BLaER1 treated with 17β-estradiol and CSF1 and Interleukin-3, amounts not matched to agents 10 nM and 100 nM (cell line): ENCODE measurements at regions not wholly inside any gene's neighbourhood (a gene's known extent, or its start where the extent isn't known, plus 50 kb on each side); places are given as distances from the start of the nearest gene placed in this dataset.

Source experiments
- H3K27ac ChIP-seq, 11 experiments: shearing (Covaris generic); formaldehyde crosslinking; 2 replicates each; pipeline ENCODE4 v1.8.1; 2022
- H3K27me3 ChIP-seq, 11 experiments: shearing (Covaris generic); formaldehyde crosslinking; 2 replicates each; pipeline ENCODE4 v1.8.1; 2022
- H3K36me3 ChIP-seq, 11 experiments: shearing (Covaris generic); formaldehyde crosslinking; 2 replicates each; pipeline ENCODE4 v1.8.1; 2022
- H3K4me1 ChIP-seq, 10 experiments: shearing (Covaris generic); formaldehyde crosslinking; 2 replicates each; pipeline ENCODE4 v1.8.1; 2022
- H3K4me2 ChIP-seq, 11 experiments: shearing (Covaris generic); formaldehyde crosslinking; 2 replicates each; pipeline ENCODE4 v1.8.1; 2022
- H3K4me3 ChIP-seq, 10 experiments: shearing (Covaris generic); formaldehyde crosslinking; 2 replicates each; pipeline ENCODE4 v1.8.1; 2022
- H3K9ac ChIP-seq, 11 experiments: shearing (Covaris generic); formaldehyde crosslinking; 2 replicates each; pipeline ENCODE4 v1.8.1; 2022
- H3K9me3 ChIP-seq, 11 experiments: shearing (Covaris generic); formaldehyde crosslinking; replicated peaks in 1 of 11; 2 replicates each; pipeline ENCODE4 v1.8.1; 2022
- H4K20me1 ChIP-seq, 11 experiments: shearing (Covaris generic); formaldehyde crosslinking; 2 replicates each; pipeline ENCODE4 v1.8.1; 2022
- Cebpa-rat ChIP-seq, 11 experiments: shearing (Covaris generic); IDR thresholded peaks; 2 replicates each; pipeline ENCODE4 v1.8.1; 2022

DNA sequence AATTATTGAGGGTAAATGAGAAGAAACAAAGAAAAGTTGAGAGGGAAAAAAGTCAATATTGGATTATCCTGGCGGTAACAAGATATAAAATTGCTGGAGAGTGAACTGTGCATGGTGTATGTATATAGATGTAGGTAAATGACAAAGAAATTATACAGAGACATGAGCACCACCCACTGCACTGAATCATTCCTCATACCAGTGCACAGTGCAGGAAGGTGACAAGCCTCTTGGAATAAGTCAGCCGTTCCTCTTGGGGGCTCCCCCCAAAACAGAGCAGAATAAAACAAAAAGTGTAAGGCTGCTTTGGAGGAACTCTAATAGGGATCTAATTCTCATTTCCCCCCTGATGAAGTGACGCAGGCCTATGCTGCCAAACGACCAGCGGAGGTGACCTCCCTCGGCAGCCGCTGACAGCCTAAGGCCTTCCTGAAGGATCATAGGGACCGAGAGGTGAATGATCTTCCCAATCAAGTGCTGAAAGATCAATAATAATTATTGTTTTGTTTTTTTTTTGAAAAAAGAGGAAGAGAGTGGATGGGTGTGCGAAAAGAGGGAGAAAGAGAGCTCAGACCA lies 245.0 kb downstream of the PSAT1 start:
- H3K4me1 ChIP-seq, result no peaks in the 10 kb centered on the region
- TF ChIP-seq Cebpa-rat (IDR thresholded peaks at IDR 0.05), result no peak
- H3K4me3 ChIP-seq, result no peak overlapping the region
- H4K20me1 ChIP-seq, result no peaks in the 10 kb centered on the region
- H3K4me2 ChIP-seq, result no peak overlapping the region
- H3K27me3 ChIP-seq, result no peaks in the 10 kb centered on the region
- no peak overlapping the region for H3K27ac ChIP-seq
- no peaks in the 10 kb centered on the region for H3K36me3 ChIP-seq
- H3K9me3 ChIP-seq, result no peaks in the 10 kb centered on the region; a peak in 2 of 22 replicates
- no peak overlapping the region for H3K9ac ChIP-seq

DNA sequence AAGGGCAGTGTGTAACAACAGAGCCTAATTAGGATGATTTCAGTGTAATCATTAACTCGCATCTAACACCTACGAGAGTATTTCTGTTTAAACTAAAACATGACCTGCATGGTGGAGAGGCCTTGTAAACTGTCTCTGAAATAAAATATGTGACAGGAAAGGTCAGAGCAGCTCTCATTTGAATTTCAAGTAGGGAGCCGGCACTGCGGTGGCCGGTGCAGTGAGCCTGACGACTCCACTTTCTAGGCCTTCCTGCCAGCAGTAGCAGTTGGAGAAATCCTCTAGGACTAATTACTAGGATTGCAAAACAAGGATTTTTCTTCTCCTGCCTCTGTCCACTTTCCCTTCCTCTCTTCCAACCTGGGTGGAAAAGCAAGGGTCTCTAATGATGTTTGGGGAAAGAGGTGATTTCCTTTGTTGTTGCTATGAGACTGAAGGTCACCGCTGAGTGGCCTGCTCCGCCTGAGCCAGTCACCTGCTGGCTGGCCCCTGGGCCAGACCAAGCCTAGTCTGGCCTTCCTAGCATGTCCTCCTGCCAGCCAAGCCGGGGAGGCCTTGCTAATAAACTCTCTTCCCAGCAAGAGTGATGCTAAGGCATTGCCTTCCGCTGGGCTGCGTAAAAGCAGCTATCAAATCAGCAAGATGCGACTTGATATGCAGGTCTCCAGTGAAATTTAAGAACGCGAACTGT lies 245.7 kb downstream of the PSAT1 start:
- Histone ChIP-seq H3K27me3 (no peaks in the 10 kb centered on the region), H3K4me3 (no peak overlapping the region), H3K27ac (no peak overlapping the region), H3K4me2 (no peak overlapping the region), H3K36me3 (no peaks in the 10 kb centered on the region), H3K9ac (no peak overlapping the region), H3K9me3 (no peaks in the 10 kb centered on the region; a peak in 2 of 22 replicates), H3K4me1 (no peaks in the 10 kb centered on the region), H4K20me1 (no peaks in the 10 kb centered on the region)
- TF ChIP-seq Cebpa-rat (IDR thresholded peaks at IDR 0.05), result no peak

DNA sequence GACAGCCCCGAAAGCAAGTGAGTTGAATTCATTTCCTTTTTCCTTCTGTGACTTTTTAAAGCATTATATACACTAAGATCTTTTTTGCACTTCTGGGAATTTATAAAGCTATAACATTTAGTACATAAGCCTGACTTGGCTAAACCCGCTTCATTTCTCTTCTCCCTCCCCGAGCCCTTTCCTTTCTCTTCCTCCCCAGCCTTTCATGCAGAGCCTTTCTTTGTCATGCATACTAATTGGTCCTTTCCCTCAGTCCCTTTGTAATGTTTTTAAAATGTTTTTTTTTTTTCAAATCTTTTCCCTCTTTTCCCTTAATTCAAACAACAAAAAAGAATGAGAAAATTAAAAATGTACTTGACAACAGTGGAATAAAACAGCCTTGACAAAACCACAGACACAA lies 246.4 kb downstream of the PSAT1 start:
- Histone ChIP-seq H3K27me3 (no peaks in the 10 kb centered on the region), H3K9me3 (no peaks in the 10 kb centered on the region; a peak in 2 of 22 replicates), H3K4me2 (no peak overlapping the region), H3K4me1 (no peaks in the 10 kb centered on the region), H4K20me1 (no peaks in the 10 kb centered on the region), H3K27ac (no peak overlapping the region), H3K4me3 (no peak overlapping the region), H3K9ac (no peak overlapping the region), H3K36me3 (no peaks in the 10 kb centered on the region)
- no peak for TF ChIP-seq Cebpa-rat (IDR thresholded peaks at IDR 0.05)

DNA sequence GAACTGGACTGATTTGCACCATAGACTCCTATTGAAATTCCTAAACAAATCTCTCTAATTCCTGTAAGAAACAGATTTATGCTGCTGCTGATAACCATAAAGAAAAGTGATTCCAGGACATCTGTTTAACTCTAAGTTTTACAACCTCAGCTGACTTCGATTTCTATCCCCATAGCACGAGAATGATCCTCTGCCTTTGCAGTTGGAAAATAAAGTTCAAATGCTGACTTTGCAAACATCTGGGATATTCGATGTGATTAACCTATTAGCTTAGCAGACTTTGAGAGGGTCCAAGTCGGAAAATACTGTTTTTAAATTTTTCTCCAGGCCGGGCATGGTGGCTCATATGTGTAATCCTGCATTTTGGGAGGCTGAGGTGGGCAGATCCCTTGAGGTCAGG lies 247.3 kb downstream of the PSAT1 start:
- no peak overlapping the region for H3K4me2 ChIP-seq
- TF ChIP-seq Cebpa-rat (IDR thresholded peaks at IDR 0.05), result no peak
- no peak overlapping the region for H3K27ac ChIP-seq
- H3K4me3 ChIP-seq, result no peak overlapping the region
- H3K27me3 ChIP-seq, result no peaks in the 10 kb centered on the region
- H4K20me1 ChIP-seq, result no peaks in the 10 kb centered on the region
- no peaks in the 10 kb centered on the region for H3K36me3 ChIP-seq
- no peaks in the 10 kb centered on the region for H3K4me1 ChIP-seq
- H3K9ac ChIP-seq, result no peak overlapping the region
- no peaks in the 10 kb centered on the region; a peak in 2 of 22 replicates for H3K9me3 ChIP-seq

DNA sequence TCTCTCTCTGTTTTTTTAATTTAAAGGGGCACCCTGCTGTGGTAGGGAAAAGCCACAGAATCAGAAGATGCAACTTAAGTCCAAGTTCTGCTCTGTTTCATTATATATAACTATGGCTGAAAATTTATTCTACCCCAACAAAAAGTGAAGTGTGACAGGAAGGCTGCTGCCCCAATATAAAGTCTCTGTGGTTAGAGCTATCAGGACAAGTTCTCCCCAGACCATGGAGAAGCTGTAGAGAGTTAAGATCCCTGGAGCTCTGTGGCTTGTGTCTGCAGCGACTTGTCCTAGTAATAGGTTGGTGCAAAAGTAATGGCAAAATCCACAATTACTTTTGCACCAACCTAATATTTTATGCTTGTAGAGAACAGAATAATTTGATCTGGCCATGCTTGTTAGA lies 250.9 kb downstream of the PSAT1 start:
- no peaks in the 10 kb centered on the region; a peak in 2 of 22 replicates for H3K9me3 ChIP-seq
- no peak for TF ChIP-seq Cebpa-rat (IDR thresholded peaks at IDR 0.05)
- H3K9ac ChIP-seq, result no peak overlapping the region
- no peak overlapping the region for H3K27ac ChIP-seq
- no peaks in the 10 kb centered on the region for H3K27me3 ChIP-seq
- H4K20me1 ChIP-seq, result no peaks in the 10 kb centered on the region
- no peaks in the 10 kb centered on the region for H3K36me3 ChIP-seq
- no peak overlapping the region for H3K4me2 ChIP-seq
- peaks cover 4 to 11% (median 6%) of the 10 kb centered on the region in 10 experiments; a peak in 12 of 20 replicates for H3K4me1 ChIP-seq
- no peak overlapping the region for H3K4me3 ChIP-seq

DNA sequence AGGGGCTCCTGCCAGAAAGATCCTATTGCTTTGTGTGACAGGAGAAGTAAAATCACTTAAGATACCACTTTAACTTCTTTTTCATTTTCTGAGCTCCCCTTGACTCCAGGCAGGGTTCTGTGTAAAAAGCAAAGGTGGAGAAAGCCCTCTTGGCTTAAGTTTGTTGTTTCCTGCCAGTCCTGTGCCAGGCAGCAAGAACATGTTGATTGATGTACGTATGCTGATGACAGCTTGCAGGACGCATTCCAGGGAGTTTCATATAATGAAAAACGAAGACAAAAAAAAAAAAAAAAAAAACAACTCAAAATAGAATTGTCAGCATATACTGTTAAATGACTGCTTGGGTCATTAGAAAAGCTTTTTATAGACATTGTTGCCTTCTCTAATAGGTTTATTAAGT lies 251.7 kb downstream of the PSAT1 start:
- no peaks in the 10 kb centered on the region; a peak in 2 of 22 replicates for H3K9me3 ChIP-seq
- H3K27ac ChIP-seq, result no peak overlapping the region
- H3K4me1 ChIP-seq, result peaks cover 4 to 11% (median 6%) of the 10 kb centered on the region in 10 experiments; a peak in 12 of 20 replicates
- no peak overlapping the region for H3K4me2 ChIP-seq
- H3K36me3 ChIP-seq, result no peaks in the 10 kb centered on the region
- no peak overlapping the region for H3K9ac ChIP-seq
- no peaks in the 10 kb centered on the region for H3K27me3 ChIP-seq
- H4K20me1 ChIP-seq, result no peaks in the 10 kb centered on the region
- H3K4me3 ChIP-seq, result no peak overlapping the region
- no peak for TF ChIP-seq Cebpa-rat (IDR thresholded peaks at IDR 0.05)

DNA sequence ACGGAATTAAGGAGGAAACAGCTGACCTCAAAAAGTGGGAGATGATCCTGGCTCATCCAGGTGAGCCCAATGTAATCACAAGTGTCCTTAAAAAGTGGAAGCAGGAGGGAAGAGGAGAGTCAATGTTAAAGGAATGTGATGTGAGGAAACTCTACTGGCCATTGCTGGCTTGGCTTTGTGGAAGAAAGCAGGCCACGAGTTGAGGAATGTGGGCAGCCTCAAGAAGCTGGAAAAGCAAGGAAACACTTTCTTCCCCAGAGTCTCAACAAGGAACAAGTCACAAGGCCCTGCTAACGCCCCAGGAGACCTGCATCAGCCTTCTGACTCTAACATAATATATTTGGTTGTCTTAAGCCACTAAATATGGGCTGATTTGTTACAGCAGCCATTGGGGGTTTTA lies 252.8 kb downstream of the PSAT1 start:
- Histone ChIP-seq H3K4me3 (no peak overlapping the region), H3K27ac (no peak overlapping the region), H3K27me3 (no peaks in the 10 kb centered on the region), H3K36me3 (no peaks in the 10 kb centered on the region), H3K9me3 (no peaks in the 10 kb centered on the region; a peak in 2 of 22 replicates), H3K4me2 (peak overlapping the region in 6 of 11 experiments; percentile 4 to 36 (median 18); a peak in 9 of 22 replicates), H3K9ac (no peak overlapping the region), H3K4me1 (peaks cover 4 to 11% (median 6%) of the 10 kb centered on the region in 10 experiments; a peak in 12 of 20 replicates), H4K20me1 (no peaks in the 10 kb centered on the region)
- TF ChIP-seq Cebpa-rat (IDR thresholded peaks at IDR 0.05), result no peak

DNA sequence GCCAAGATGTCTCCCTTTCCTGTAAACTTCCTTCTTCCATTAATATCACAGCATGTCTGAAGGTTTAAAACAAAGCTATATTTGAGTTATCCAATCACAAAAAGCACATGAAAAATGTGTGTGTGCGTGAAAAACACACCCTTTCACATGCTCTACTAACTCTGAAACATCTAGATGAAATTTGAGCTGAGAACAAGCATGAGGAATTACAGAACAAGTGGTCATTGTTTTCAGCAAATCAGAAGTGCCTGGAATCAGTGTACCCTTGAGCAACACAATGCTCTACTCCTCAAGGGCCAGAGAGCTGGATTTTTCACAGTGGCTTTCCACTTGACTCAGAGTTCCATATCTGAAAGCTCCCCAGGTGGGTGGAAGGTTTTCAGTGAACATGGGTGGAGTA lies 255.9 kb downstream of the PSAT1 start:
- Histone ChIP-seq H3K9me3 (no peaks in the 10 kb centered on the region), H3K27ac (no peak overlapping the region), H3K36me3 (no peaks in the 10 kb centered on the region), H4K20me1 (no peaks in the 10 kb centered on the region), H3K4me2 (0 out of 22 replicates have a peak overlapping the region, but pooled peaks of 1 of the 11 experiments have one; percentile 11), H3K27me3 (no peaks in the 10 kb centered on the region), H3K4me1 (peaks cover 4 to 11% (median 6%) of the 10 kb centered on the region in 10 experiments; a peak in 12 of 20 replicates), H3K4me3 (no peak overlapping the region), H3K9ac (no peak overlapping the region)
- TF ChIP-seq Cebpa-rat (IDR thresholded peaks at IDR 0.05), result no peak

DNA sequence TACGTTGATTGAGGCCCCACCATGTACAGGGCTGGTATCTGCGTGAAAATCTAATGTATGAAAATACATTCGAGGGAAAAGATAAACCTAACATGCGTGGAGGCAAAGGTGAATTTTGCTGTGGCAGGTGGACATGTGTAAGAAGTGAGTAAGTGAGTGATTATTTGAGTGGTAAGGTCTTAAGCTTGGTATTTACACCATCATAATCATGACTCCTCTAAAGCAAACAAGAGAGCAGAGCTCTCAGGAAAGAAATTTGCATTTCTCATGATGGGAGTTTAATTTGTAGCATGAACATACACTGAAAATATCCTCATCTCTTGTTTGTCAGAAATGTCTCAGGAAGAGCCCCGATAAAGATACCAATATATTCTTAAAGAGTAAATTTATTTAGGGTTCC lies 260.6 kb downstream of the PSAT1 start:
- no peaks in the 10 kb centered on the region for H3K27me3 ChIP-seq
- no peak overlapping the region for H3K27ac ChIP-seq
- H4K20me1 ChIP-seq, result no peaks in the 10 kb centered on the region
- no peaks in the 10 kb centered on the region for H3K4me1 ChIP-seq
- no peak for TF ChIP-seq Cebpa-rat (IDR thresholded peaks at IDR 0.05)
- no peak overlapping the region for H3K4me2 ChIP-seq
- H3K4me3 ChIP-seq, result no peak overlapping the region
- no peak overlapping the region for H3K9ac ChIP-seq
- no peaks in the 10 kb centered on the region for H3K9me3 ChIP-seq
- no peaks in the 10 kb centered on the region for H3K36me3 ChIP-seq

DNA sequence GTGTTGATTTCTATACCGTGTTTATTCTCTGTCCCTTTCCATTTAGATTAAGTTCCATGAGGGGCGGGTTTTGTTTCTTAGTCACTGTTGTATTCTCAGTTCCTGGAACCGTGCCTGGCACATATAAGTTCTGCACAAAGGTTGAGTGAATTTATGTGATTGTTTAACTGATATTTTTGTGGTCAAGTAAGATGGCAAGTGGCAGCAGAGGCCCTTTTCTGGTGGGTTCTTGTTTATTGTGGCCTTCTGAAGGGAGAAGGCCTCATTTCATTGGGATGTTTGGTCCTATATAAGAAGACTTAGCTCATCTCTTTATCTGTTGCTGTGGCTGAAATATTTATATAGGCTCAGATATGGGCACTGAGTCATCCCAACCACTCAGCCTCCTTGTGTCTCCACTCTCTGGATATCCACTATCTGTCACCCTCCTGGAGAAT lies 262.5 kb downstream of the PSAT1 start:
- H3K4me2 ChIP-seq, result no peak overlapping the region
- H3K4me1 ChIP-seq, result no peaks in the 10 kb centered on the region

More for the DNA sequence above, 262.5 kb downstream of the PSAT1 start:
- no peaks in the 10 kb centered on the region for H3K9me3 ChIP-seq
- no peak overlapping the region for H3K9ac ChIP-seq
- H4K20me1 ChIP-seq, result no peaks in the 10 kb centered on the region
- no peaks in the 10 kb centered on the region for H3K36me3 ChIP-seq
- H3K27ac ChIP-seq, result no peak overlapping the region
- H3K4me3 ChIP-seq, result no peak overlapping the region
- no peak for TF ChIP-seq Cebpa-rat (IDR thresholded peaks at IDR 0.05)
- H3K27me3 ChIP-seq, result no peaks in the 10 kb centered on the region
